EL (cell line): ENCODE measurements at regions not wholly inside any gene's neighbourhood (a gene's known extent, or its start where the extent isn't known, plus 50 kb on each side); places are given as distances from the start of the nearest gene placed in this dataset.

ENCODE experiments used
- DNase-seq: peaks from one replicate; pipeline ENCODE4 v3.0.0-alpha.2; 2016

- DNase-seq = peak; percentile 65
These were observed 187.9 kb downstream of the OPA1 start for GRCh38 chr3:193780810-193781478.

DNA sequence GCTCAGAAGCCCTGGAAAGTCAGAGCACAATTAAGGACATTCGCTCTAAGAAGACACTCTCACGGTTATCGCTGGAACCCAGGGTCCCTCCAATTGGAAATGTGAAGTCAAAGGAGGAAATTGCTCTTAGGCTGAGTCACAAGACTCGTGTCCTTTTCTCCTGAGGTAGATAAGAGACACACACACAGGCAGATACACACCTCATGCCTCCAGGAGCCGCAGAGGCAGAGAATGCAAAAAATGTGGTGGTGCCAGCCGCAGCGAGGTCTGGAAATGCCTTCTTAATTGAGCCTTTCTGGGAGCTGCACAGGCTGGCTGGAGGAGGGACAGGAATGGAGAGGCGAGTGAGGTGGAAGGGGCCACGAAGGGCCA lies 189.3 kb downstream of the OPA1 start:
- peak; percentile 4 for DNase-seq

DNA sequence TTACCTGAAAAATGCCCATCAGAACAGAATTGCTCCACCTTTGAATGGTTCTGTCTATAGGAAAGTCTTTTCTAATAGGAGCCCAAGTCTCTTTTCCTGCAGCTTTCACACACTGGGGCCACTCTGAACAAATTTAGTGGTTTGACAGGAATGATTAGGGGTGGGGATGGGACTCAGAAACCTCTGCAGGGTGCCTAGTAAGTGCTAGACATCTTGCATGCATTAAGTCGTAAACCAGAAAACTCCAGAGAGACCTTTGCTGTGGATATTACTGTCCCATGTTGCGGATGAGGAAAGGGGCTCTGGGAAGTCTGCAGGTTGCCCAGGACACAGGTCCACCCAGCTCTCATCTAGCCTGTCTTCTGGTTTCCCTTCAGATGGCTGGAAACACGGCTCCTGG lies 189.7 kb downstream of the OPA1 start:
- DNase-seq = no peak

GRCh38 chr3:193783166-193783896 lies 190.3 kb downstream of the OPA1 start:
- DNase-seq = peak; percentile 6

DNA sequence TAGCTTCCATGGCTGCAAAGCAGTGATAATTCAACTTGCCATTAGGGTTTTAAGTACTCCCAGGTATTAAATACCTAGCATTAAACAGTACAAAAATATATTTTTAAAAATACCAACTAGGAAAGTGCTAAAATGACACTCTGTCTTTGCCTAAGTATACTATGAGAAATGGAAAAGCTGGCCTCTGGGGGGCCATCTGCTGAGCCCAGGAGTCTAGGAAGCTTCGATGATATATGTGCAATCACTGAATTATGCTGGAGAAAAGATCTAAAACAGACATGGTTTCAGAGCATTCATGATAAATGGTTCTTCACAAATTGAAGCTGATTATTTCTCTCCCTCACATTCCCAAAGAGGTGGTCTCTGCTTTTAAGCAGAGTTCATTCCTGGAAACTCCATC lies 191.8 kb downstream of the OPA1 start:
- no peak for DNase-seq

GRCh38 chr3:193787496-193787870 lies 194.5 kb downstream of the OPA1 start:
- no peak for DNase-seq

DNA sequence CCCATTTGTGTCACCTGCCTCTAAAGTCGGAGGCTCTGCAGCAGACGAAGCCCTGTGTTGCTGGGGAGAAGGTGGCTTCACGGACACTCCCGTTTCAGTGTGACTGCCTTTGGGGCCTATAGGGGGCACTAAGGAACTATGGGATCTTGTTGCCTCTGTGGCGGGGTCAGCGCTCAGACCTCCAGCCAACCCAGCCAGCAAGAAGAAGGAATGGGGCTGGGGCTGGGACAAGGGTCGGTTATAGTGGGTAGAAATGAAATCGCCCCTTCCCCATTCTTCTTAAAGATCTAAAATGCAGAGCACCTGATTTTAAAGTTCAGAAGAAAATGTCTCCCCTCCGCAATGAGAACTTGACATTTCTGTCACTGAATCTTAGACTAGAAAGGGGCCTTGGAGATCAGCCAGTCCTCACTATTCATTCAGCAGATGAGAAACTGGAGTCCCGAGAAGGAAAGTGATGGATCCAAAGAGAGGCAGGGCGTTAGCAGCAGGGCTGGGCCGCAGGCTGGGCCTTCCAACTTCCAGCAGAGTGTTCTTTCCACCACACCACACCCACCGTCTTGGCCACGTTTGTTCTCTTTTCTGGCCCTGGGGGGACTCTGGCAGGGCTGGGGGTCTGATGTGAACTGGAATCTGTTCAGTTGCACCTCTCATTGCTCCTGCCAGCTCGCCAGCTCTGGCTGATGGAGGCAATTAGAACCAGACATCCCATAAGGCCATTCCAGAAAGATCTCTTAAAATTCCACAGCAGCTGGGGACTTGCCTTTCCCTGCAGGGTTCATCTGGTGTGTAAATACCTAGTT lies 195.4 kb downstream of the OPA1 start:
- DNase-seq = peak; percentile 46

- DNase-seq = no peak
These were observed 196.4 kb downstream of the OPA1 start for GRCh38 chr3:193789455-193789854.

- no peak for DNase-seq
These were observed 197.3 kb downstream of the OPA1 start for GRCh38 chr3:193790086-193790990.

DNA sequence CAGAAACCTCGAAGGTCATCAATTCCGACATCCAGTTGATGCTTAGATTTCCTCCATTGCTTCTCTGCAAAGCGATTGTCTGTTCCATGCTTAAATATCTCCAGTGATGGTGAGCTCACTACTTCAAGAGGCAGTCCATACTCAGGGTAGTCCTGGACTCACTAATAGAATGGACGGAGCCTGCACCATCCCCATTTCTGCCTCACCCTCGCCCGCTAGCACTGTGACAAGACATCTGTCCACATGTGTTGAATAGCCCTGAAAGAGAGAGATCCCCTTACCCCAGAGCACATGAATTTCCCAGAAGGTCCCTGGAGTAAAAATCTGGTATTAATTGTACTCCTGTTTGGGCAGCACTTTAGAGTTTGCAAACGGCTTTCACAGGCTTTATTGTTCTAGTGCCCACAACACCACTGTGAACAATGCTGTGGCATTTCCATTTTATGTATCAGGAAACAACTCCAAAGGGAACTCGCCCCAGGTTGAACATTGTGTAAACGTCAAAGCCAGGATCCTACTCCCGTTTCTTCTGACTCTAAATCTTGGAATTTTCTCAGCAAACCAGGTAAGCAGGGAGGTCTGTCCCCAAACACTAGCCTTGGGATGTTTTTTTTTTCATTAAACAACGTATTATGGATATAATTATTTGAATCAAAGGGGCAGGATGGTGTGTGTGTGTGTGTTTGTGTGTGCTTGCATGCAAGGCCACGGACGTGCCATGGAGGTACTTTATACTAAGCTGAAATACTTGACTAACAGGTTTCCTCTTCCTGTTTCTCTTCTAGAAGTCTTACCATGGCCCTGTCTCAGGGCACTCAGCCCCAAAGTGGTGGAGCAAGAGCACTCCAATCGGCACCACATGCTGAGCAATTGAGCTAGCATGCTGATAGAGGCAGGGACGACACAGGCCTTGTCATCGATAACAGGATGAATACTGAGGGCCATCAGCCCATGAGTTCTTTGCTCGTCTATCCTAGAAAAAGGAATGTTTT lies 198.3 kb downstream of the OPA1 start:
- DNase-seq = no peak

DNA sequence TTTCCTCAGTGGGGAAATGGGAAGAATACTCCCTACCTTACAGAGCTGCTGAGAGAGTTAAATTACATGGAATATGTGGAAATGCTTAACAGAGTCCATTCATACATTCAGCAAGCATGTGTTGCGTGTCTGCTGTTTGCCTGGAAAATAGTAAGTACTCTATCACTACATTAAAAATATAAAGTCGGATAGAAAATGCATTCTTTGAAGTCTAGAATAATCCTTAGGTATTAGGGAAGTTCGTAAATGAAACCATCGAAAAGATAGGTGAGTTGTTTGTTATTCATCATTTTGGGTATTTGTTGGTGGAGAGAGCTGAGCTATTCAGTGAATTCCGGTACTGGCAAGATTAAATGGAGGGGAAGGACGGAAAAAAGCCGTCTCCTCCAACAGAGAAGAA lies 200.1 kb downstream of the OPA1 start:
- DNase-seq = no peak

GRCh38 chr3:193794002-193794881 lies 201.2 kb downstream of the OPA1 start:
- no peak for DNase-seq

DNA sequence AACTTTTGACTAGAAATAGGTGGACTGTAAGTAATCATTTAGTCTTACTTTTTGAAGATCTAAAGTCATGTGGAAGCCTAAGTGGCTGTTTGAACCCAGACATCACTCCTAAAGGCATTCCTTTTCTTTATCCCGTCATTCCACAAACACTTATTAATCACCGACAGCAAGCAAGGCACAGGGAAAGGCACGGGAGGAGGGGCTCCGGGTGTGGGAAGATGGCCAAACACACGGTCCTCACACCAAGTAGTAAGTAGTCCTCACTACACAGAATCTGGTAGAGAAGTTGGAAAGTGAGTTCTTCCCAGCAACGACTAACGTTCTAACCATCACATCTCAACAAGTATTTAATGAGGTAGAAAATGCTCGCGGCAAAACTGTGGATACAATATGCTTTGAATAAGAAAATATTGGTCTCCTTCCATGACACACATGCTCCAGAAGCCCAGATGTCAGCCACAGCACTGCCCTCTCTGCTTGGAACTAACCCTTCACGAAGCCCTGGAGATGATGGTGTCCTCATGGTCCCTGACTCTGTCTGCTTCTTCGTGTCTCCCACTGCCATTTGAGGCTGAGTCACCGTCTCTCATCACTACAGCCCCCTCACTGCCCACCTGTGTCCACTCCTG lies 202.2 kb downstream of the OPA1 start:
- DNase-seq = peak; percentile 6

GRCh38 chr3:193796089-193796488 lies 203.1 kb downstream of the OPA1 start:
- no peak for DNase-seq

- DNase-seq = no peak
These were observed 204.6 kb downstream of the OPA1 start for GRCh38 chr3:193797566-193797965.

- no peak for DNase-seq
These were observed 205.0 kb downstream of the OPA1 start for GRCh38 chr3:193798051-193798450.

GRCh38 chr3:193800138-193801043 lies 207.4 kb downstream of the OPA1 start:
- no peak for DNase-seq

GRCh38 chr3:193801097-193801496 lies 208.1 kb downstream of the OPA1 start:
- no peak for DNase-seq

GRCh38 chr3:193803288-193803687 lies 210.3 kb downstream of the OPA1 start:
- no peak for DNase-seq
